ENCODE measurements at regions not wholly inside any gene's neighbourhood (a gene's known extent, or its start where the extent isn't known, plus 50 kb on each side); places are given as distances from the start of the nearest gene placed in this dataset.

DNA sequence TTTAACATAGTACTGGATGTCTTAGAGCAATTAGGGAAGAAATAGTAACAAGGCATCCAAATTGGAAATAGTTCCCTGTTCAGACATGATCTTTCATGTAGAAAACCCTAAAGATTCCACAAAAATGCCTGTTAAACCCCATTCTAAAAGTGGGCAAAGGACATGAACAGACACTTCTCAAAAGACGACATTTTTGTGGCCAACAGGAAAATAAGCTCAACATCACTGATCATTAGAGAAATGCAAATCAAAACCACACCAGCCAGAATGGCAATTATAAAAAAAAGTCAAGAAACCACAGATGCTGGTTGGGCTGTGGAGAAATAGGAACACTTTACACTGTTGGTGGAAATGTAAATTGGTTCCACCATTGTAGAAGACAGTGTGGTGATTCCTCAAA is 109.9 kb upstream of the MOCS1 start:
- Histone ChIP-seq H3K27ac (ENCODE audit: low read depth in 1 of 2, low read length in 1 of 2) (no peak overlapping the region), H3K4me1 (ENCODE audit: control insufficient read depth in 5 of 5, insufficient read depth in 5 of 5, low read length in 5 of 5) (no peaks in the 10 kb centered on the region), H3K4me3 (no peak overlapping the region), H3K27me3 (ENCODE audit: control insufficient read depth in 3 of 3, insufficient read depth in 3 of 3, low read length in 2 of 3) (peaks cover 0 to under 1% (median 0%) of the 10 kb centered on the region in 3 donors), H3K36me3 (ENCODE audit: control insufficient read depth in 4 of 4, insufficient read depth in 4 of 4, low read length in 4 of 4) (no peaks in the 10 kb centered on the region), H3K9me3 (ENCODE audit: control insufficient read depth in 4 of 4, insufficient read depth in 3 of 4, low read length in 3 of 4) (peaks cover 0 to 3% (median 0%) of the 10 kb centered on the region in 4 donors), H3K9ac (ENCODE audit: insufficient read depth in 1 of 2, low read length in 2 of 2) (no peak overlapping the region)
- WGBS, 2 donors = 41 to 63% methylated on average over 1 of the region's 1 CpG
- no peak for ATAC-seq (ENCODE audit: insufficient read depth, low FRiP score)
- TF ChIP-seq, protein P1, sequence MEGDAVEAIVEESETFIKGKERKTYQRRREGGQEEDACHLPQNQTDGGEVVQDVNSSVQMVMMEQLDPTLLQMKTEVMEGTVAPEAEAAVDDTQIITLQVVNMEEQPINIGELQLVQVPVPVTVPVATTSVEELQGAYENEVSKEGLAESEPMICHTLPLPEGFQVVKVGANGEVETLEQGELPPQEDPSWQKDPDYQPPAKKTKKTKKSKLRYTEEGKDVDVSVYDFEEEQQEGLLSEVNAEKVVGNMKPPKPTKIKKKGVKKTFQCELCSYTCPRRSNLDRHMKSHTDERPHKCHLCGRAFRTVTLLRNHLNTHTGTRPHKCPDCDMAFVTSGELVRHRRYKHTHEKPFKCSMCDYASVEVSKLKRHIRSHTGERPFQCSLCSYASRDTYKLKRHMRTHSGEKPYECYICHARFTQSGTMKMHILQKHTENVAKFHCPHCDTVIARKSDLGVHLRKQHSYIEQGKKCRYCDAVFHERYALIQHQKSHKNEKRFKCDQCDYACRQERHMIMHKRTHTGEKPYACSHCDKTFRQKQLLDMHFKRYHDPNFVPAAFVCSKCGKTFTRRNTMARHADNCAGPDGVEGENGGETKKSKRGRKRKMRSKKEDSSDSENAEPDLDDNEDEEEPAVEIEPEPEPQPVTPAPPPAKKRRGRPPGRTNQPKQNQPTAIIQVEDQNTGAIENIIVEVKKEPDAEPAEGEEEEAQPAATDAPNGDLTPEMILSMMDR (IDR thresholded peaks at IDR 0.05; ENCODE audit: control extremely low read depth, extremely low read depth) = no peak
- no peak for DNase-seq

DNA sequence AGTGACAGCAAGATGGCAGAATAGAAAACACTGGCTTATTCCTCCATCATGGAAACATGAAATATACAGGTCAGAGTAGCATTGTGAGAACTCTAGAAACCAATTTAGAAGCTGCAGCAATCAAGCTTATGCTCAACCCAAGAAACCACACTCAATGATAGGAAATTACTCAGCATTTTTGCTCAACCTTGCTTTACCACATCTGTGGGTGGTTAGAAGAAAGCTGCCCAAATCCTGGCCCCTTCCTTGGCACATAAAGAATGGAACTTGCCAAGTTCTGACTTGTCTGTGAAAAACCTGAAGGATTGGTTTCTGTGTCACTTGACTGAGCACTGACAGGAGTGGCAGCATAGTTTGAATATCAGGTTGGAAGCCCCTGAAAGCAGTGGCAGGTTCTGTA is 108.0 kb upstream of the MOCS1 start:
- Histone ChIP-seq H3K36me3 (ENCODE audit: control insufficient read depth in 4 of 4, insufficient read depth in 4 of 4, low read length in 4 of 4) (no peaks in the 10 kb centered on the region), H3K4me3 (no peak overlapping the region), H3K9me3 (ENCODE audit: control insufficient read depth in 4 of 4, insufficient read depth in 3 of 4, low read length in 3 of 4) (peaks cover 0 to 3% (median 1%) of the 10 kb centered on the region in 4 donors), H3K4me1 (ENCODE audit: control insufficient read depth in 5 of 5, insufficient read depth in 5 of 5, low read length in 5 of 5) (no peaks in the 10 kb centered on the region), H3K27me3 (ENCODE audit: control insufficient read depth in 3 of 3, insufficient read depth in 3 of 3, low read length in 2 of 3) (no peaks in the 10 kb centered on the region), H3K27ac (ENCODE audit: low read depth in 1 of 2, low read length in 1 of 2) (no peak overlapping the region), H3K9ac (ENCODE audit: insufficient read depth in 1 of 2, low read length in 2 of 2) (no peak overlapping the region)
- ATAC-seq (ENCODE audit: insufficient read depth, low FRiP score) (no peak), DNase-seq (no peak)
- TF ChIP-seq, protein P1 (IDR thresholded peaks at IDR 0.05; ENCODE audit: control extremely low read depth, extremely low read depth) = no peak

DNA sequence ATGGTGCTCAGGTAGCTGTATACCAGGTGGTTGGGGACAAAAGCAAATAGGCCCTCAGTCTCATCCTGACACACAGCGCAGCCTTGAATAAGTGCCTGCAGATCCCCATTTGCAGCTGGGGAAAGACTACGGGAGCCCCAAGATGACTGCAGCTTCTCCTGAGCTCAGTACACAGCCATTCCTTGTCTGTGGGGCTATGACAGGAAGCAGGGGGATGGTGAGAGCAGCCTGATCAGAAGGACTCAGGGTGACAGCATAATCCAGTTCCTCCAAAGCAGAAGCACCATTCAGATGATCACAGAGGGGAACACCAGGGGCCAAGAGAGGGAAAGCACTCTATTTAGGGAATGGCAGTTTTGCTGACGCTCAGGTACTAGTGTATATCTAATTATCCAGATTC is 104.8 kb upstream of the MOCS1 start:
- H3K27ac ChIP-seq (ENCODE audit: low read depth in 1 of 2, low read length in 1 of 2) = no peak overlapping the region
- no peak overlapping the region for H3K4me3 ChIP-seq
- no peaks in the 10 kb centered on the region for H3K4me1 ChIP-seq (ENCODE audit: control insufficient read depth in 5 of 5, insufficient read depth in 5 of 5, low read length in 5 of 5)
- H3K36me3 ChIP-seq (ENCODE audit: control insufficient read depth in 4 of 4, insufficient read depth in 4 of 4, low read length in 4 of 4) = no peaks in the 10 kb centered on the region
- peaks cover 0 to 3% (median 1%) of the 10 kb centered on the region in 4 donors for H3K9me3 ChIP-seq (ENCODE audit: control insufficient read depth in 4 of 4, insufficient read depth in 3 of 4, low read length in 3 of 4)
- no peak for ATAC-seq (ENCODE audit: insufficient read depth, low FRiP score)
- H3K9ac ChIP-seq (ENCODE audit: insufficient read depth in 1 of 2, low read length in 2 of 2) = no peak overlapping the region
- TF ChIP-seq, protein P1 (IDR thresholded peaks at IDR 0.05; ENCODE audit: control extremely low read depth, extremely low read depth) = no peak
- DNase-seq = no peak
- no peaks in the 10 kb centered on the region for H3K27me3 ChIP-seq (ENCODE audit: control insufficient read depth in 3 of 3, insufficient read depth in 3 of 3, low read length in 2 of 3)
- 75 to 82% methylated on average over 3 of the region's 3 CpGs for WGBS, 2 donors

DNA sequence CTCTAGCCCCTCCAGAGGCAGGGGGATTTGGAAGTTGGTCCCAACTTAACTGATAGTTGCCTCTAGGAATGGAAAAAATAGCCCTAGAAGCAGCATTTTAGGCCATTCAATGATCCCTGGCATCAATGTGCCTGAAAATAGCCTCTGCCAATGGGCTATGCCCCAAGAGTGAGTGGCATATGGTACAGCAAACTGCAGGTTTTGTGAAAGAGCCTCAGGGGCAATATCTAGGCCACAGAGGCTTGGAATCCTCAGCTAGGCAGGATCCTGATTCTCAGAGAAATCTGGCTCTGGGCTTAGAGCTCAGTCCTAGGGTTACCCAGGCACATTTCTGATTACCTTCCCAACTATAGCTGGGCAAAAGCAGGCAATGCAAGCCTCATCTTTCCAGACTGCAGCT is 104.4 kb upstream of the MOCS1 start:
- Histone ChIP-seq H3K4me1 (ENCODE audit: control insufficient read depth in 5 of 5, insufficient read depth in 5 of 5, low read length in 5 of 5) (no peaks in the 10 kb centered on the region), H3K36me3 (ENCODE audit: control insufficient read depth in 4 of 4, insufficient read depth in 4 of 4, low read length in 4 of 4) (no peaks in the 10 kb centered on the region), H3K27me3 (ENCODE audit: control insufficient read depth in 3 of 3, insufficient read depth in 3 of 3, low read length in 2 of 3) (no peaks in the 10 kb centered on the region), H3K9ac (ENCODE audit: insufficient read depth in 1 of 2, low read length in 2 of 2) (no peak overlapping the region), H3K4me3 (no peak overlapping the region), H3K9me3 (ENCODE audit: control insufficient read depth in 4 of 4, insufficient read depth in 3 of 4, low read length in 3 of 4) (peaks cover 0 to 3% (median 1%) of the 10 kb centered on the region in 4 donors), H3K27ac (ENCODE audit: low read depth in 1 of 2, low read length in 1 of 2) (no peak overlapping the region)
- TF ChIP-seq, protein P1 (IDR thresholded peaks at IDR 0.05; ENCODE audit: control extremely low read depth, extremely low read depth) = no peak
- no peak for DNase-seq
- ATAC-seq (ENCODE audit: insufficient read depth, low FRiP score) = no peak
